DMS114 treated with DMSO at 0.1 percent for 48 hours (cell line): ENCODE measurements at regions not wholly inside any gene's neighbourhood (a gene's known extent, or its start where the extent isn't known, plus 50 kb on each side); places are given as distances from the start of the nearest gene placed in this dataset.

Experiments used
- DNase-seq: peaks from one replicate; lab custom pipeline; 2025; ENCODE audit not compliant: unreplicated experiment; lab: John Stamatoyannopoulos, UW

- no peak for DNase-seq
These were observed 137.7 kb upstream of the POM121L12 start for GRCh38 chr7:52897713-52898112.

- DNase-seq = no peak
These were observed 138.1 kb upstream of the POM121L12 start for GRCh38 chr7:52897288-52897687.

DNA sequence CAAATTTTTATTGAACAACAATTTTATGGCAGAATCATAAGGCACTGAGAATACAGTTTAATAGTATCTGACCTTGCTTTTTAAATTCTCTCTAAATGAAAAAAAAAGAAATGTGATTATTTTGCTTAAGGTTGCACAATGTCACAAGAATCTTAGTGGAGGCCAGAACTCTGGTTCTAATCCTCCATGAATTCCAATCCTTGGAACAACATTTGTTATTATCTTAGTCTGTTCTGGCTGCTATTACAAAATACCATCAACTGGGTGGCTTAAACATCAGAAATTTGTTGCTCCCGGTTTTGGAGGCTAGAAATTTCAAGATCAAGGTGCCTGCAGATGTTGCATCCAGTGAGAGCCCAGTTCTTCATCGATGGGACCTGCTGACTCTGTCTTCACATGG is 158.2 kb upstream of the POM121L12 start:
- no peak for DNase-seq

- DNase-seq = no peak
These were observed 159.0 kb upstream of the POM121L12 start for GRCh38 chr7:52876402-52876801.

- no peak for DNase-seq
These were observed 171.8 kb upstream of the POM121L12 start for GRCh38 chr7:52863652-52864051.

DNA sequence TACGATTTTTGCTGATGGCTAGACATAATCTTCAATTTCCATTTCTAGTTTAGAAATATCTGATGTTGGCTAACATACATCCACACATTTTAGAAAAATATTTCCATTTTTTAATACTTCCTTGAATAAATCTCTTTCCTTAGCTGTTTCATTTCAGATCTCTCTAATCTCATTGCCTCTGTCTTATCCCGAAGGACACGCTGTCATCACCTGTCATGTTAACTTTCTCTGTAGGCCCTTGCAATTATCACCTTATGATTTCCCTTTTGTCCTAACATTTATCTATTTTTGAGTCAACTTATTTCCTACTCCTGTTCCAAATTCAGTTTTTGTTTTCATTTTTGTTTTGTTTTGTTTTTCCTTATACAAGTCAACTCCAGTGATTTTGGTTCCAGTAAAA is 173.1 kb upstream of the POM121L12 start:
- DNase-seq = no peak

GRCh38 chr7:52857367-52857766 is 178.1 kb upstream of the POM121L12 start:
- DNase-seq = no peak

DNA sequence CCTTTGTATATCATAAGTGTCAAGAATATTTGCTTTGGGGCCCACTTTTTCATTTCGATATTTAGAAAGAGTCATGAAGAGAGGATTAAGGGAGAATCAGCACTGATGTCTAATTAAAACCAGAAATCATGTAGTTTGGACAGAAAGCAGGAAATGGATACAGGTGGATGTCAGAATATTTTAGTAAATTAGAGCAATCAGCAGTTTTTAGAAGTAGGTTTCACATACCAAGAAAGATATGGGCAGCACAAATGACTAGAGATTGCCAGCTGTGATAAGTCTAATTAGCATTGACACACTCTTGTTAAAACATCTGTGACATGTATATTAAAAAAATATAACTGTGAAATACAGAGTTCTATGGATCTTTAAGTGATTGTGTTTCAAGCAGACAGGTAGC is 180.8 kb upstream of the POM121L12 start:
- DNase-seq = no peak

GRCh38 chr7:52851547-52851946 is 183.9 kb upstream of the POM121L12 start:
- no peak for DNase-seq

DNA sequence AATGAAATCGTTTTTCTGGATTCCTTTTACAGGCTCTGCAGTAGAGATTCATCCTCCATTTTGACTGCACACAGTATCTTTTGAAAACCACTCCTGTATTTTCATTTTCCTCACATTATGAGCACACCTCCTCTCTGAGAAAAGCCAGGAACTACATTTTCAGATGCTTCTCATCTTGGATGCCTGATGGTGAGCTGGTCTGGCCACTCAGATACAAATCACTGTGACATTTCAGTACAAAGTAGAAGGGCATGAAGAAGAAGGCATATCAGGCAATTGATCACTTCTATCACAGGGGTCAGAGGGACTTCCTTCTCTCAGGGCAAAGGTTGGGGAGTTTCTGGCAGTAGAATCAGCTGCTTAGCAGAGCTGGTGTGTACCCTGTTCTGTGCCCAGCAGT is 192.0 kb upstream of the POM121L12 start:
- DNase-seq = no peak

DNA sequence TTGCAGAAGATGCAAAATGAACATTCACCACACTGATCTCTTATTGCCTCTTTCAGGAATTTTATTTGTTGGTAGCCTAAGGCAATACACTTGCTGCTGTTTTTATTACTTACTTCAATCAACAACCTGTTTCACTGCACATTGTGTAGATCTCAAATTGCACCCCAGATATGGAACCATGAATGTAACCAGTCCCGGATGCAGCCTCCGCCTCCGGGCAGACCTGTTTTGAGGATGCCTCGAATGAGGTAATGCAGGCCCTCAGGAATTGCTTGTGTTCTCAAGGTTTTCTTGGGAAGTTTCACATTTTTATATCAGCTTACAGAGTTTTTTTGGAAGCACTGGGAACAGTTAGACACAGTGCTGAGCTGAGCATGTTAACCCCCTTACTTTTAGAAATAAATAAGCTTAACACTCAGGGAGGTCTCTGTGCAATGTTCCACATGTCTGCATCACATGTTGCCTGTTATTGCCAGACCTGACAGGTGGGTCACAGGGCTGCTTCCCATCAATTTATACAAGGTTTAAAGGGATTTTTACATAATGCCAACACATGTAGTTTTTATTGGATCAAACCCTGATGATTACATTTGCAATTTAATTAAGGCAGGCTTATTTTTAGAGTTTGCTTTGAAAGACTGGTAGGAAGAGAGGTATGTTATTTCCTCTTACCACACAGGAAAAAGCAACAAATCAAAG is 193.1 kb upstream of the POM121L12 start:
- no peak for DNase-seq

- DNase-seq = no peak
These were observed 196.4 kb upstream of the POM121L12 start for GRCh38 chr7:52838981-52839411.

- DNase-seq = no peak
These were observed 204.1 kb upstream of the POM121L12 start for GRCh38 chr7:52831321-52831720.

- no peak for DNase-seq
These were observed 204.6 kb upstream of the POM121L12 start for GRCh38 chr7:52830801-52831200.

DNA sequence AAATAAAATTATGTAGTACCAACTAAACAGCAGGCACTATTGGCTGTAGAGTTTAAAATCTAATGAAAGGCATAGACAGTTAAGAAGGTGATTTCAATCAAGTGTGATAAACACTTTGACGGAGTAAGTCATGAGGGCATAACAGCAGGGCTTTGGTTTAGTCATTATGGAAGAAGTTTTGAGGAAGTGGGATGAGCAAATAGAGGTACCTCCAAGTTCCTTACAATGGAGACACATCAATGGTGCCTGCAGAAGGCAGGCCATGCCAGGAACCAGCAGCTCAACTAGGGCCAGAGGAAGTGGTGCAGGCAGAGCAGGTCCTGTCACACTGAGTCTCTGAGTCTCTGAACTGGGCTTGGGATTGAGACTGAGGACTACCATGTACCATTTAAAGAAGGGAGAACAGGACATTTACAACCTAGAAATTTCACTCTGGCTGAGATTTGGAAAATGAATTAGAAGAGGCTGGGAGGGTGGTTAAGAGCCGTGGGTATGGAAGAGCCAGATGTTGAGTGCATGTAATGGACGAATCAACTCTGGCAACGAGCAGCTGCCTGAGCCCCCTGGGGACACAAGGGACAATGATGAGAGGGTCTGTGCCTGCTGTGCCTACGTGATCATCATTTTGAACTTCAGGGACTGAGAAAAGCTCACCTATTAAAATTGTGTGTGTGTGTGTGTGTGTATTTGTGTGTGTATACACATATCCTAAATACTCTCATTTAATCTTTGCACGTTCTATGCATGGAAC is 208.7 kb upstream of the POM121L12 start:
- DNase-seq = no peak

DNA sequence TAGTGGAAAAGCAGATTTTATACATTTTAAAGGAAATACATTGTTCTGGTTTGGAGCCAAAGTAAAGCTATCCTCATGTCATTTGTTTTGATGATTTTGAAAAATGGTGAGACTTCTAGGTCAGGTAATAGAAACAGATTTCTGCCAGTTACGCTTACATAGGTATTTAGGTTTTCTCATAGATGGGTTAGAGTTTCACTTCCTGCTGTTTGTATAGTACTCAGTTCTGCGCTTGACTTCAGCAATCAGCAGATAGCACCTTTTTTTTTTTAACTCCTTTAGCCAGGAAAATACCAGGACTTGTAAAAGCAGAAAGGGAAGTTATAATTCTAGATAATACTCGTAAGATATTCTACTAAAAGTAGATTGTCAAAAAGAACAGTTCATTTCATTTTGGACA is 209.8 kb upstream of the POM121L12 start:
- no peak for DNase-seq

- no peak for DNase-seq
These were observed 223.9 kb upstream of the POM121L12 start for GRCh38 chr7:52811537-52811936.

DNA sequence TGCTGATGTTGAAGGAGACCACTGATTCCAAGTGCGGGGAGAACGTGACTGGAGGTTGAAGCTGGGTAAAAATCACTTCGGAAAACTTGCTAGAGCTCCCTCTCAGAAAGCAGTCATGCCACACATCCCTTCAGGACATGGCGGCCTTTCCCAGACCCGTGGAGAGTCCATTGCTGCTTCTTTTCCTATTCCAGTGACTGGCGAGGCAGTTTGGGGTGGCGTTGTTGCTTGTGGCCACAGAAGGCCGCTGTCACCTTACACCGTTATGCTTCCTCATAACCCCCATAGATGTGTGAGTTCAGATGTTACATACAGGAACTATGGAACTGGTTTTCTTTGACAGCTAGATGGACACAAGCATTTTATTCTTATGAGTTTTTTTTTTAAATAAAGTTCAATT is 235.6 kb upstream of the POM121L12 start:
- DNase-seq = no peak

GRCh38 chr7:52797801-52798200 is 237.6 kb upstream of the POM121L12 start:
- no peak for DNase-seq

DNA sequence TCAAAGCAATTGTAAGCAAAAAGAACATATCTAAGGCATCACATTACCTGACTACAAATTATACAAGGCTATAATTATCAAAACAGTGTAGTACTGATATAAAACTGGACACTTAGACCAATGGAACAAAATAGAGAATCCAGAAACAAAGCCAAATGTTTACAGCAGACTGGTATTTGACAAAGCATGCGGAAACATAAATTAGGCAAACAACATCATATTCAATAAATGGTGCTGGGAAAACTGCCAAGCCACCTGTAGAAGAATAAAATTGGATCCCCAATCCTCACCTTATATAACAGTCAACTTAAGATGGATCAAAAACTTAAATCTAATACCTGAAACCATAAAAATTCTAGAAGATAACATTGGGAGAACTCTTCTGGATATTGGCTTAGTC is 240.8 kb upstream of the POM121L12 start:
- no peak for DNase-seq

GRCh38 chr7:52791176-52791700 is 244.2 kb upstream of the POM121L12 start:
- no peak for DNase-seq

GRCh38 chr7:52786174-52786573 is 249.3 kb upstream of the POM121L12 start:
- DNase-seq = no peak
